Naive thymus-derived CD4-positive, alpha-beta T cell (primary cell): ENCODE measurements at regions not wholly inside any gene's neighbourhood (a gene's known extent, or its start where the extent isn't known, plus 50 kb on each side); places are given as distances from the start of the nearest gene placed in this dataset.

ENCODE experiments used
- ATAC-seq: fragments of 150-1000 bp; cut with Tn5 transposase; 2 replicates; pipeline ENCODE4 v1.10.0; 2021; ENCODE audit warnings: mild to moderate bottlenecking, moderate library complexity
- CTCF ChIA-PET: fragments of 350-600 bp; sonication (Branson Sonifier 250); formaldehyde crosslinking; loops from one replicate; lab custom pipeline; 2021; ENCODE audit warnings: antibody characterized with exemption; lab: Charles Lee
- POLR2A ChIA-PET: fragments of 350-600 bp; sonication (Branson Sonifier 250); formaldehyde crosslinking; loops from one replicate; lab custom pipeline; 2021; ENCODE audit warnings: antibody characterized with exemption, inconsistent platforms; lab: Charles Lee
- DNase-seq, 9 donors: peaks; one replicate each; pipeline versions ENCODE4 v3.0.0 to v3.0.0-alpha.2; 2020 to 2022; ENCODE audit warnings: mixed read lengths in 1 of 9
- H3K27ac ChIP-seq: one replicate; pipeline ENCODE4 v1.7.0; 2013; ENCODE audit warnings: mild to moderate bottlenecking, low read depth, low read length, moderate library complexity
- H3K27me3 ChIP-seq, 2 donors: one replicate each; pipeline ENCODE4 v1.7.0; 2013; ENCODE audit warnings: low read length in 2 of 2, mild to moderate bottlenecking in 2 of 2, moderate library complexity in 2 of 2; ENCODE audit not compliant: control insufficient read depth in 2 of 2, insufficient read depth in 2 of 2
- H3K36me3 ChIP-seq, 3 experiments: 1 replicate in 2 of 3; 2 replicates in 1 of 3; pipeline ENCODE4 v1.7.0; 2013; ENCODE audit warnings: low read length in 3 of 3, mild to moderate bottlenecking in 3 of 3, moderate library complexity in 1 of 3; ENCODE audit not compliant: insufficient read depth in 3 of 3, control insufficient read depth in 2 of 3
- H3K4me1 ChIP-seq, 2 donors: one replicate each; pipeline ENCODE4 v1.7.0; 2013; ENCODE audit warnings: low read length in 2 of 2, mild to moderate bottlenecking in 2 of 2, moderate library complexity in 1 of 2; ENCODE audit not compliant: control insufficient read depth in 2 of 2, insufficient read depth in 2 of 2
- H3K4me3 ChIP-seq: 2 replicates; pipeline ENCODE4 v1.7.0; 2013; ENCODE audit warnings: mild to moderate bottlenecking, low read length
- H3K9me3 ChIP-seq, 3 experiments: 1 replicate in 2 of 3; 2 replicates in 1 of 3; pipeline ENCODE4 v1.7.0; 2013; ENCODE audit warnings: low read length in 3 of 3; ENCODE audit not compliant: control insufficient read depth in 2 of 3
- H3K27ac Mint-ChIP-seq, 9 donors: one replicate each; pipeline ENCODE4 v1.8.0; 2020 to 2022; ENCODE audit warnings: mixed read lengths in 9 of 9, mild to moderate bottlenecking in 8 of 9, moderate library complexity in 5 of 9, inconsistent platforms in 2 of 9
- H3K27me3 Mint-ChIP-seq, 5 donors: one replicate each; pipeline ENCODE4 v1.8.0; 2021 to 2022; ENCODE audit warnings: mixed read lengths in 5 of 5, mild to moderate bottlenecking in 1 of 5
- H3K36me3 Mint-ChIP-seq, 5 donors: one replicate each; pipeline ENCODE4 v1.8.0; 2020 to 2022; ENCODE audit warnings: mixed read lengths in 5 of 5, mild to moderate bottlenecking in 3 of 5, inconsistent platforms in 1 of 5
- H3K4me1 Mint-ChIP-seq, 7 donors: one replicate each; pipeline ENCODE4 v1.8.0; 2020 to 2022; ENCODE audit warnings: mixed read lengths in 7 of 7, mild to moderate bottlenecking in 3 of 7, inconsistent platforms in 1 of 7
- H3K4me3 Mint-ChIP-seq, 10 donors: one replicate each; pipeline ENCODE4 v1.8.0; 2020 to 2022; ENCODE audit warnings: mild to moderate bottlenecking in 10 of 10, mixed read lengths in 10 of 10, moderate library complexity in 6 of 10, inconsistent platforms in 2 of 10
- H3K9me3 Mint-ChIP-seq, 11 donors: one replicate each; pipeline ENCODE4 v1.8.0; 2020 to 2022; ENCODE audit warnings: mixed read lengths in 11 of 11, mild to moderate bottlenecking in 4 of 11, inconsistent platforms in 1 of 11, moderate library complexity in 1 of 11
- intact Hi-C, 2 donors: fragments of 100-400 bp; cut with micrococcal nuclease; formaldehyde crosslinking; loops; one replicate each; pipeline ENCODE4 v1.15.1; 2023

DNA sequence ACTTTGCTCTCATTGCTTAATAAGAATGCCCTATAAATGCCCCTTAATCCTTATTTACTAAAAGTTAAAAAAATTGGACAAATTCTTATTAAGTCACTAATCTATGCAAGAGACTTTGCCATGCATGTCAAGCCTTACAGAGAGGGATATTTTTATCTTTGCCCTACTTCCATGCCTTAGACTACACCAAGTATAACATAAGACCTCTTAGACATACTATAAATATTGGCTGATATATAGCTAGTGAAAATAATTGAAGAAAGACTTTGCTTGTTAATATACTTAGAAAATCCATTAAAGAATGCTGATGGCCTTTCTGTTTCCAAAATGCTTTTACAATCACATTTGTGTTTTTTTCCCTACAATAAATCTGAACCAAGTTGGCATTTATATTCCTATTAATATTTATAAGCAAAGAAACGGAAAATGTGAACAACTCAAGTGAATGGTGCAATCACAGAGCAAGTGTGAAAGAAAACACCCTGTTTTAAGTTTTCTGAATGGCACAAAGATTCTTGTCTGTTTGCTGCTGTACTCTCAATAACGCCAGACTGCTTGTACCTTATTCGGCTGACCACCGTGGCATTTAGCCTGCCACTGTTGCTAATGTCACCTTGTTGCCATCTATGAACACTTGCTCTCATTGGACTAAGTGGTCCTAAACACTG, 105.0 kb downstream of the MC4R start:
- no peaks in the 10 kb centered on the region for H3K4me1 Mint-ChIP-seq
- H3K4me3 ChIP-seq = no peak overlapping the region

DNA sequence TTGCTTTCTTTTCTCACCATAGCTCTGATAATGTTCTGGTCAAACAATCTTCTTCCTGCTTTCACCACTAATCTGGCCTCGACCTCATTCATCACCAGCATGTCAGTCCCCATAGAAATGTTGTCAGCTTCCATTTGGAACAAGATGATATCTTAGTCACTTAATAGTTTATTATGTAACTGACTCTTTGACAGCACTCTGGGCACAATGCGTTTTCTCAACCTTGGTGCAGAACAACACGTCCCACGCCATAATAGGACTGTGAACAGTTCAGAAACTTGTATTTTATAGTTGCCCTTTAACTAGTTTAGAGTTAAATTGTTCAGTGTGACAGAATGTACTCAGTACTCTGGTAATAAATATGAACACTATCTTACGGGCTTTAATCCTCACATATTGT, 106.0 kb downstream of the MC4R start:
- H3K4me1 ChIP-seq = no peaks in the 10 kb centered on the region
- no peak overlapping the region for H3K4me3 ChIP-seq
- H3K9me3 Mint-ChIP-seq = peaks cover 0 to 13% (median 1%) of the 10 kb centered on the region in 11 donors
- ATAC-seq = no peak
- H3K36me3 Mint-ChIP-seq = no peaks in the 10 kb centered on the region
- no peaks in the 10 kb centered on the region for H3K27me3 ChIP-seq
- H3K9me3 ChIP-seq = no peaks in the 10 kb centered on the region
- no peak overlapping the region for H3K4me3 Mint-ChIP-seq
- CTCF ChIA-PET = no interaction called here
- H3K27me3 Mint-ChIP-seq = no peaks in the 10 kb centered on the region
- DNase-seq = no peak
- no peaks in the 10 kb centered on the region for H3K36me3 ChIP-seq
- no peak overlapping the region for H3K27ac Mint-ChIP-seq
- no peaks in the 10 kb centered on the region for H3K4me1 Mint-ChIP-seq
- POLR2A ChIA-PET = no interaction called here
- H3K27ac ChIP-seq = no peak overlapping the region
- intact Hi-C loops = no loop called here

More for the DNA sequence above, 105.0 kb downstream of the MC4R start:
- no peak overlapping the region for H3K27ac ChIP-seq
- H3K9me3 ChIP-seq = no peaks in the 10 kb centered on the region
- Mint-ChIP-seq H3K36me3 (no peaks in the 10 kb centered on the region), H3K9me3 (peaks cover 0 to 21% (median 2%) of the 10 kb centered on the region in 11 donors), H3K27me3 (no peaks in the 10 kb centered on the region), H3K27ac (no peak overlapping the region), H3K4me3 (no peak overlapping the region)
- intact Hi-C loops = no loop called here
- ChIA-PET CTCF (no interaction called here), POLR2A (no interaction called here)
- H3K27me3 ChIP-seq = no peaks in the 10 kb centered on the region
- ATAC-seq (no peak), DNase-seq (no peak)
- no peaks in the 10 kb centered on the region for H3K4me1 ChIP-seq
- H3K36me3 ChIP-seq = no peaks in the 10 kb centered on the region

DNA sequence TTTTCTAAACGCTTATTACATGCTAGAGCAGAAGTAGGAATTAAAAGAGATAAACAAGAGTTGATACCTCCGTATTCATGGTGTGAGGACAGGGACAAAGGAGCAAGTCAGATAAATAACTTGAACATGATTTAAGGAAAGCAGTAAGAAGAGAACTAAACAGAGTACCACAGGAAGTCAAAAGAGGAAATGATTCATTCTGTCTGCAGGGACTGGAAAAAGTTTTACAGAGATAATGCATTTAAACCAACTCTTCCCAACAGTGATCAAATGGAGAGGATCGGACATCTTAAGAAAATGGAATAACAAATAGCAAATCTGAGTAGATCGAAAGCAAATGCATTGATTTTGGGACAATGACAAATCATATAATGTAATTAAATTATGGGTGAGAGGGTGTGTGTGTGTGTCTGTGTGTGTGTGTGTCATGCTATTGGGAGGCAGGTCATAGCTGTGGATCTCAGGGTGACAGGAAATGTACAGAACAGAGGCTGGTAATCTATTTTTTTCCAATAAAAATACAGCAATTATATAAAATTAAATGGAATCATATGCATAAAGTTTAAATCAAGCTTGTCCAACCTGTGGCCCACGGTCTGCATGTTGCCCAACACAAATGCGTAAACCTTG, 113.4 kb downstream of the MC4R start:
- H3K9me3 Mint-ChIP-seq = peaks cover 0 to 24% (median 0%) of the 10 kb centered on the region in 11 donors
- intact Hi-C loops = no loop called here
- no peak for DNase-seq
- H3K4me3 Mint-ChIP-seq = no peak overlapping the region
- Histone ChIP-seq H3K36me3 (no peaks in the 10 kb centered on the region), H3K4me3 (no peak overlapping the region), H3K9me3 (no peaks in the 10 kb centered on the region), H3K4me1 (no peaks in the 10 kb centered on the region), H3K27ac (no peak overlapping the region), H3K27me3 (no peaks in the 10 kb centered on the region)
- no peak overlapping the region for H3K27ac Mint-ChIP-seq
- ChIA-PET POLR2A (no interaction called here), CTCF (interaction anchor here (0.7 kb wide), 1 partner anchor 122 kb away, joined by 3 read pairs; no protein-coding TSS in a partner anchor)
- no peaks in the 10 kb centered on the region for H3K36me3 Mint-ChIP-seq
- no peak for ATAC-seq
- H3K4me1 Mint-ChIP-seq = peaks cover 0 to 3% (median 0%) of the 10 kb centered on the region in 7 donors
- H3K27me3 Mint-ChIP-seq = no peaks in the 10 kb centered on the region

DNA sequence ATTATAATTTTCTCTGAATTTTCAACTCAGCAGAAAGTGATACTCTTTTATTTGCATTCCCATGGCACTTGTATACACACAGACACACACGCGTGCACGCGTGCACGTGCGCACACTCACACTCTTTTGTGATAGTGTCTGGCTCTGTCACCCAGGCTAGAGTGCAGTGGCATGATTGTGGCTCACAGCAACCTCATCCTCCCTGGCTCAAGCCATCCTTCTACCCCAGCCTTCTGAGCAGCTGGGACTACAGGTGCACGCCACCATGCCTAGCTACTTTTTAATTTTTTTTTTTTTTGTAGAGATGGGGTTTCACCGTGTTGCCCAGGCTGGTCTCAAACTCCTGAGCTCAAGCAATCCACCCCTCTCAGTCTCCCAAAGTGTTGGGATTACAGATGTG, 123.2 kb downstream of the MC4R start:
- H3K27me3 Mint-ChIP-seq = no peaks in the 10 kb centered on the region
- H3K9me3 Mint-ChIP-seq = peaks cover 0 to 13% (median 4%) of the 10 kb centered on the region in 11 donors
- no peak overlapping the region for H3K27ac Mint-ChIP-seq
- H3K4me1 ChIP-seq = no peaks in the 10 kb centered on the region
- ChIA-PET POLR2A (no interaction called here), CTCF (no interaction called here)
- H3K4me3 Mint-ChIP-seq = no peak overlapping the region
- no peaks in the 10 kb centered on the region for H3K27me3 ChIP-seq
- ATAC-seq = no peak
- H3K36me3 ChIP-seq = no peaks in the 10 kb centered on the region
- peaks cover 0 to 1% (median 0%) of the 10 kb centered on the region in 7 donors for H3K4me1 Mint-ChIP-seq
- DNase-seq = no peak
- H3K27ac ChIP-seq = no peak overlapping the region
- H3K4me3 ChIP-seq = no peak overlapping the region
- H3K36me3 Mint-ChIP-seq = no peaks in the 10 kb centered on the region
- intact Hi-C loops = no loop called here
- H3K9me3 ChIP-seq = no peaks in the 10 kb centered on the region

DNA sequence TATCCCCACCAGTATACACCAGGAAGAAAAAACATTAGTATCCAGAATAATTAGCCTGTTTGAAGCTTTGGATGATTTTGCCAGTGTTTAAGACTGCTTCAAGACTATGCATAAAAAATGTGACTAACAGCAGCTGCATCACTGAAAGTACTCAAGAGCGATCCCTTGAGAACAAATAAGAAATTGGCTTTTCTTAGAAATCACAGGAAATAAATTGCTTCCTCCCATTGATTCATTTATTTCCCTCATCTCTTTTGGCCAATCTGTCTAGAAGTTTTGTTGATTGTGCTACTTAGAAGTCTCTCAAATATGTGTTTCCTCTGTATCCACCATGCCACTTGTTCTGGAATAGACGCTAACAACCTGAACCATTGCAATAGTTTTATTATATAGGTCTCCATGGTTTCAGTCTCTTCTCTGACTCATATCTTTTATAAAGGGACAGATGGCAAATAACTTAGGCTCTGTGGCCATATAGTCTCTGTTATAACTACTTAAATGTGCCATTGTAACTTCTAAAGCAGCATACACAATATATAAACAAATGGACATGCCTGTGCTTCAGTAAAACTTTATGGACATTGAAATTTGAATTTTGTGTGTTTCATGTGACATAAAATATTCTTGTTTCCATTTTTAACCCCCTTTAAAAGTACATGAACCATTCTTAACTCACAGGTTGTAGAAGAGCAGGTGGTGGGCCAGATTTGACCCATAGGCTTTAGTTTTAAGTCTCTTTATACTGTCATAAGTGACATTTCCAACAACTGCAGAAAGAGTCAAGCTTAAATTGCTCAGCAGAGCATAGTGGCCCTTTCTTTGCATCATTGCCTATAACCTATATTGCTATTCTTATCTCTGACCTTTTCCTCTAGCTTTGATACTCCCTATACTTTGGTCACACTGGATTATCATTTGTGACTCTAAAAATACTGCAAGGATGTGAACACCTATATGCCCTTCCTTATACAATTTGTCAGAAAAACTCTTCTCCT, 123.9 kb downstream of the MC4R start:
- ATAC-seq = no peak
- CTCF ChIA-PET = no interaction called here
- DNase-seq = no peak
- no peaks in the 10 kb centered on the region for H3K4me1 ChIP-seq
- Mint-ChIP-seq H3K4me3 (no peak overlapping the region), H3K27ac (no peak overlapping the region), H3K4me1 (peaks cover 0 to 1% (median 0%) of the 10 kb centered on the region in 7 donors), H3K36me3 (no peaks in the 10 kb centered on the region), H3K27me3 (peaks cover 0 to under 1% (median 0%) of the 10 kb centered on the region in 5 donors), H3K9me3 (peaks cover 0 to 13% (median 4%) of the 10 kb centered on the region in 11 donors)
- no peaks in the 10 kb centered on the region for H3K9me3 ChIP-seq
- no peaks in the 10 kb centered on the region for H3K36me3 ChIP-seq
- H3K27ac ChIP-seq = no peak overlapping the region
- POLR2A ChIA-PET = no interaction called here
- intact Hi-C loops = no loop called here
- H3K4me3 ChIP-seq = no peak overlapping the region
- H3K27me3 ChIP-seq = no peaks in the 10 kb centered on the region

DNA sequence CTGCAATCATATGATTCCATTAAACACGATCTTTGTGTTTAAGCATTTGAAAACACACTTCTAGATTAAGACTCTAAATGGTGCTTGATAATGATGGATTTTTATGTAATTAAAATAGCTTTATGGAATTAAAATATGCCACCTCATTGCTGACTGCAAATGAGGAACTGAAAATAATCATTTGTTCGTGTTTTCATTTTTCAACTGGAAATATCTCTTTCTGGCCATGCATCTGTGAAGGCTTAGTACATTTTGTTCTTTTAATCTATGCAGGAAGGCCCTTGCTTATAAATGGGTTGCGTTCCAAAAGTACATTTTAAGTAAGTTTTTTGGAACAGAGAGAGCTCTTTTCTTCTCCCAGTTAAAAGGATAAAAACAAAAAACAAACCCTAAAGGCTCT, 125.5 kb downstream of the MC4R start:
- Mint-ChIP-seq H3K9me3 (peaks cover 0 to 13% (median 5%) of the 10 kb centered on the region in 11 donors), H3K36me3 (peaks cover 0 to 5% (median 0%) of the 10 kb centered on the region in 5 donors), H3K4me3 (no peak overlapping the region), H3K27ac (no peak overlapping the region), H3K27me3 (peaks cover 0 to 8% (median 0%) of the 10 kb centered on the region in 5 donors), H3K4me1 (peaks cover 0 to 1% (median 0%) of the 10 kb centered on the region in 7 donors)
- ATAC-seq (no peak), DNase-seq (no peak)
- Histone ChIP-seq H3K27ac (no peak overlapping the region), H3K4me3 (no peak overlapping the region), H3K9me3 (no peaks in the 10 kb centered on the region), H3K36me3 (no peaks in the 10 kb centered on the region), H3K27me3 (no peaks in the 10 kb centered on the region), H3K4me1 (no peaks in the 10 kb centered on the region)
- intact Hi-C loops = no loop called here
- ChIA-PET POLR2A (no interaction called here), CTCF (no interaction called here)
